ENCODE measurements at regions not wholly inside any gene's neighbourhood (a gene's known extent, or its start where the extent isn't known, plus 50 kb on each side); places are given as distances from the start of the nearest gene placed in this dataset.

GRCh38 chr20:60473211-60473610 lies 515.0 kb downstream of the CDH26 start:
- no peak for DNase-seq (ENCODE audit: low spot score)

GRCh38 chr20:60474385-60474910 lies 516.2 kb downstream of the CDH26 start:
- DNase-seq (ENCODE audit: low spot score), result no peak

GRCh38 chr20:60476045-60476444 lies 517.8 kb downstream of the CDH26 start:
- no peak for DNase-seq (ENCODE audit: low spot score)

- DNase-seq (ENCODE audit: low spot score), result no peak
These were observed 519.7 kb downstream of the CDH26 start for GRCh38 chr20:60477958-60478357.

GRCh38 chr20:60478533-60478932 lies 520.3 kb downstream of the CDH26 start:
- DNase-seq (ENCODE audit: low spot score), result no peak

- DNase-seq (ENCODE audit: low spot score), result no peak
These were observed 522.9 kb downstream of the CDH26 start for GRCh38 chr20:60480950-60481742.

- no peak for DNase-seq (ENCODE audit: low spot score)
These were observed 523.5 kb downstream of the CDH26 start for GRCh38 chr20:60481743-60482133.

GRCh38 chr20:60482221-60483008 lies 524.2 kb downstream of the CDH26 start:
- no peak for DNase-seq (ENCODE audit: low spot score)

GRCh38 chr20:60483371-60483770 lies 525.1 kb downstream of the CDH26 start:
- DNase-seq (ENCODE audit: low spot score), result no peak

- no peak for DNase-seq (ENCODE audit: low spot score)
These were observed 526.1 kb downstream of the CDH26 start for GRCh38 chr20:60484316-60484715.

- DNase-seq (ENCODE audit: low spot score), result no peak
These were observed 527.0 kb downstream of the CDH26 start for GRCh38 chr20:60485012-60485760.

GRCh38 chr20:60486315-60486714 lies 528.1 kb downstream of the CDH26 start:
- no peak for DNase-seq (ENCODE audit: low spot score)

GRCh38 chr20:60486937-60487336 lies 528.7 kb downstream of the CDH26 start:
- no peak for DNase-seq (ENCODE audit: low spot score)

GRCh38 chr20:60490217-60491050 lies 532.2 kb downstream of the CDH26 start:
- DNase-seq (ENCODE audit: low spot score), result no peak

- DNase-seq (ENCODE audit: low spot score), result no peak
These were observed 532.9 kb downstream of the CDH26 start for GRCh38 chr20:60491051-60491581.

GRCh38 chr20:60494476-60494875 lies 536.3 kb downstream of the CDH26 start:
- DNase-seq (ENCODE audit: low spot score), result no peak

- DNase-seq (ENCODE audit: low spot score), result no peak
These were observed 539.2 kb downstream of the CDH26 start for GRCh38 chr20:60497298-60498035.

- DNase-seq (ENCODE audit: low spot score), result no peak
These were observed 541.9 kb downstream of the CDH26 start for GRCh38 chr20:60500038-60500701.

- DNase-seq (ENCODE audit: low spot score), result no peak
These were observed 542.8 kb downstream of the CDH26 start for GRCh38 chr20:60501048-60501447.

Measured in SK-N-DZ (cell line).